ENCODE measurements at regions not wholly inside any gene's neighbourhood (a gene's known extent, or its start where the extent isn't known, plus 50 kb on each side); places are given as distances from the start of the nearest gene placed in this dataset.

- TF ChIP-seq CTCF (IDR thresholded peaks at IDR 0.05; ENCODE audit: insufficient read depth, low read length, poor library complexity, severe bottlenecking) (no peak), EZH2phosphoT487 (conservative IDR thresholded peaks at IDR 0.05; ENCODE audit: low read length) (no peak)
Measured at GRCh38 chr14:26735811-26736210, 138.0 kb upstream of the NOVA1 start.

Measured in SU-DHL-6 (cell line).